Epithelial cell of esophagus (primary cell): ENCODE measurements at regions not wholly inside any gene's neighbourhood (a gene's known extent, or its start where the extent isn't known, plus 50 kb on each side); places are given as distances from the start of the nearest gene placed in this dataset.

Experiments
- DNase-seq: peaks from one replicate; pipeline ENCODE4 v3.0.0; 2010; ENCODE audit warnings: low read depth
- H3K4me3 ChIP-seq: 2 replicates; pipeline ENCODE4 v1.5.1; 2011; ENCODE audit warnings: mild to moderate bottlenecking, low read length, control low read depth
- TF ChIP-seq, protein P1 (sequence below): IDR thresholded peaks from 2 replicates; pipeline ENCODE4 v1.5.1; 2011; ENCODE audit warnings: low read depth, mild to moderate bottlenecking, low read length, control low read depth, inconsistent platforms; ENCODE audit not compliant: insufficient read depth; ENCODE audit errors: missing control alignments

DNA sequence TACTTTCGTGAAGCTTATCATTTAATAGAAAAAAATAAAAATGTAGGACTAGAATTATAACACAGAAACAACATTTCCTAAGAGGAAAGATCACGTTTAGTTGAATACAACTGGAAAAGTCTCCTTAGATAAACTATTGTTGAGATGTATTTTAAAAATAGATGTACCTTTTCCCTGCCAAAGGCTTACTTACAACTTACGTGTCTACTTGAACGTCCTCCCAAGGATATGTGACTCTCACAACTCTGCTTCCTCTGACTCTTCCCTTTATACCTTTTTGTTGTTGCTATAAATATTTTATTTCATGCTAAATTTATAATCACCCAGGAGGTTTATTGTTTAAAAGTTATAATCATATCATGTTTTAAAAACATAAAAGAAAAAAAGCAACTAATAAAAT lies 908.0 kb upstream of the ROBO1 start:
- TF ChIP-seq, protein P1, sequence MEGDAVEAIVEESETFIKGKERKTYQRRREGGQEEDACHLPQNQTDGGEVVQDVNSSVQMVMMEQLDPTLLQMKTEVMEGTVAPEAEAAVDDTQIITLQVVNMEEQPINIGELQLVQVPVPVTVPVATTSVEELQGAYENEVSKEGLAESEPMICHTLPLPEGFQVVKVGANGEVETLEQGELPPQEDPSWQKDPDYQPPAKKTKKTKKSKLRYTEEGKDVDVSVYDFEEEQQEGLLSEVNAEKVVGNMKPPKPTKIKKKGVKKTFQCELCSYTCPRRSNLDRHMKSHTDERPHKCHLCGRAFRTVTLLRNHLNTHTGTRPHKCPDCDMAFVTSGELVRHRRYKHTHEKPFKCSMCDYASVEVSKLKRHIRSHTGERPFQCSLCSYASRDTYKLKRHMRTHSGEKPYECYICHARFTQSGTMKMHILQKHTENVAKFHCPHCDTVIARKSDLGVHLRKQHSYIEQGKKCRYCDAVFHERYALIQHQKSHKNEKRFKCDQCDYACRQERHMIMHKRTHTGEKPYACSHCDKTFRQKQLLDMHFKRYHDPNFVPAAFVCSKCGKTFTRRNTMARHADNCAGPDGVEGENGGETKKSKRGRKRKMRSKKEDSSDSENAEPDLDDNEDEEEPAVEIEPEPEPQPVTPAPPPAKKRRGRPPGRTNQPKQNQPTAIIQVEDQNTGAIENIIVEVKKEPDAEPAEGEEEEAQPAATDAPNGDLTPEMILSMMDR = no peak
- no peak overlapping the region for H3K4me3 ChIP-seq
- no peak for DNase-seq

DNA sequence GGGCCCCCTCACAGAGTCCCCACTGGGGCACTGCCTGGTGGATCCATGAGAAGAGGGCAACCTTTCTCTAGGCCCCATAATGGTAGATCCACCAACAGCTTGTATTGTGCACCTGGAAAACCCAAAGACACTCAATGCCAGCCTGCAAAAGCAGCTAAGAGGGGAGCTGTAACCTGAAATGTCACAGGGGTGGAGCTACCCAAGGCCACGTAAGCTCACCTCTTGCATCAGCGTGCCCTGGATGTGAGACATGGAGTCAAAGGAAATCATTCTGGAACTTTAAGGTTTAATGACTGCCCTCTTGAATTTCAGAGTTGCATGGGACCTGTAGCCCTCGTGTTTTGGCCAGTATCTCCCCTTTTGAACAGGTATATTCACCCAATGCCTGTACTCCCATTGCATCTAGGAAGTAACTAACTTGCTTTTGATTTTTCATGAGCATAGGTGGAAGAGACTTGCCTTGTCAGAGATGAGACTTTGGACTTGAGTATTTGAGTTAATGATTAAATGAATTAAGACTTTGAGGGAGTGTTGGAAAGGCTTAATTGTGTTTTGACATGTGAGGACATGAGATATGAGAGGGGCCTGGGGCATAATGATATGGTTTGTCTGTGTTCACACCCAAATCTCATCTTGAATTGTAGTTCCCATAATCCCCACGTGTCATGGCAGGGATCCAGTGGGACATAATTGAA lies 900.9 kb upstream of the ROBO1 start:
- H3K4me3 ChIP-seq = no peak overlapping the region
- no peak for DNase-seq
- TF ChIP-seq, protein P1 = no peak

DNA sequence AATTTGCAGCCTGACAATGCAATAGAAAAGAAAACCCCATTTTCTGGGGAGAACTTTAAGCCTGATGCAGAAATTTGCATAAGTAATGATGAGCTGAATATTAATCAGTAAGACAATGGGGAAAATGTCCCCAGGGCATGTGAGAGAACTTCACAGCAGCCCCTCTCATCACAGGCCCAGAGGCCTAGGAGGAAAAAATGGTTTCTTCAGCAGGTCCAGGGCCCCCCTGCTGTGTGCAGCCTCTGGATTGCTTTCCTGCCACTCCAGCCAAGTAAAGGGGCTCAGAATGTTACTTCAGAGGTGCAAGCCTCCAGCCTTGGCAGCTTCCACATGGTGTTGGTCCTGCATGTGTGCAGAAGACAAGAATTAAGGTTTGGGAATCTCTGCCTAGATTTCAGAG lies 900.3 kb upstream of the ROBO1 start:
- TF ChIP-seq, protein P1 = no peak
- DNase-seq = no peak
- no peak overlapping the region for H3K4me3 ChIP-seq

DNA sequence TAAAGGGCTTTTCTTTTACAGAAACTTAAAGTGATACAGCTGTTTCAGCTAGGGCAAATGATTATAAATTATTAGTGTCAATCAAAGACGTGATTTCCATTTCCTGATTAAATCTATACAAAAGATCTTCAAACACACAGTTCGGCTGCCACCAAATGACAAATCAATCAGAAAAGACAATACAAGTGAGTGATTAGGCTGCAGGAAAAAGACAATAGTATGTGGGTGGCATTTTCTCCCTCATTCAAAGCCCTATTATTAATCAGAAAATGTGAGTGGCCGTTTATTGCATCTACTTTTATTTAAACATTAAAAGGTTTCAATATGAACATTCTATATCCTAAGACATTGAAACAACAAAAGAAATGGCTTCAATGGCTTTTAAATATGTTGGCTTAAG lies 895.6 kb upstream of the ROBO1 start:
- DNase-seq = no peak
- H3K4me3 ChIP-seq = no peak overlapping the region
- TF ChIP-seq, protein P1 = no peak

DNA sequence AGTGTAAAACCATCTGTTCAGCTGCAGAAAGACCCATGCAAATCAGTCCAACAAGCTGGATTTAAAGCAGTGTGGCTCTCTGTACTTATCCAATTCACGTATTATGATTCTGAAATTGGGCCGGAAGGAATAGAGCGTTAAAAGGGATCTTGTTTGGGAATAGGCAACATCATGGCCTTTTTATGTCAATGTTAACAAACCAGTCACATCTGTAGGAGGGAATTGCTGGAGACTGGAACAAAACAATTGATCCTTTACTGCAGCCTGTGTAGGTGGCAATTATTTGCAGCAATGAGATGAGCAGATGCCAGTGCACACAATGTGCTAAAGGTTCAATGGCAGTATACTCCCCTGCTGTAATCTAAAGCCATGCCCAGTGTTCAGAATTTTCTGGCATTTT lies 887.4 kb upstream of the ROBO1 start:
- TF ChIP-seq, protein P1 = no peak
- no peak for DNase-seq
- no peak overlapping the region for H3K4me3 ChIP-seq

DNA sequence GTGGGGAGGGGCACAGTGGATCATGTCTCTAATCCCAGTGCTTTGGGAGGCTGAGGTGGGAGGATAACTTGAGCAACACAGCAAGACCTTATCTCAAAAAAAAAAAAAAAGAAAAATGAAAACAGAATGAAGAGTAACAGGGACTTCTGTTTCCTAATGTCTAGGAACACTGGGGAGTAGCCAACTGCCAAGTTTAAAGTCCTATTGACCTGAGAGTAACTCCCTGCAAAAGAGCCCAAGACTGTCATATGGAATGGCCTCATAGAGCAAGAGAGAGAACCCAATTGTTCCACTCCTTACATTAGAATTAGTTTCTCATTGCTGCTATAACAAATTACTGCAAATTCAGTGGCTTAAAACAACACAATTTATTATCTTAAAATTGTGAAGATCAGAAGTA lies 881.4 kb upstream of the ROBO1 start:
- TF ChIP-seq, protein P1 = no peak
- H3K4me3 ChIP-seq = no peak overlapping the region
- DNase-seq = no peak

DNA sequence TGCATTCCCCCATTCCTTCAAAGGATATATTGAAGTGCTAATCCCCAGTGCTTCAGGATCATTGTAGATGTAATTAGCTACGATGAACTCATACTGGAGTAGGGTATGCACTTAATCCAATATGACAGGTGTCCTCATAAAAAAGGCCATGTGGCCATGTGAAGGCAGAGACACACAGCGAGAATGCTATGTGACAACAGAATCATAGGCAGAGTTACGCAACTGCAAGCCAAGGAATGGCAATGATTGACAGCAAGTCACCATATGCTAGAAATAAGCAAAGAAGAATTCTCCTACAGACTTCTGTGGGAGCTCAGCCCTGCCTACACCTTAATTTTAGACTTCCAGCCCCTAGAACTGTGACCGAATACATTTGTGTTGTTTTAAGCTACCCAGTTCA lies 875.6 kb upstream of the ROBO1 start:
- H3K4me3 ChIP-seq = no peak overlapping the region
- no peak for DNase-seq
- TF ChIP-seq, protein P1 = no peak
